Right lobe of liver (tissue), 4 donors: ENCODE measurements at regions not wholly inside any gene's neighbourhood (a gene's known extent, or its start where the extent isn't known, plus 50 kb on each side); places are given as distances from the start of the nearest gene placed in this dataset.

ENCODE experiments used
- CTCF ChIP-seq, 4 donors: fragments of 200-600 bp in 3 of 4; fragments of 450-650 bp in 1 of 4; IDR thresholded peaks; one replicate each; pipeline versions ENCODE4 v1.5.1 to v1.8.0; 2016 to 2022; ENCODE audit warnings: antibody characterized with exemption in 4 of 4, mild to moderate bottlenecking in 2 of 4
- POLR2A ChIP-seq: fragments of 450-650 bp; IDR thresholded peaks from one replicate; pipeline ENCODE4 v1.6.1; 2017; ENCODE audit warnings: antibody characterized with exemption, mild to moderate bottlenecking
- donor health status: DM: no; HTN: no; CAD: no.
- donor health status: DM: no; HTN: no; CAD: no.
- donor health status: DM: no; HTN: yes; CAD: no.

GRCh38 chr4:135368831-135369230 is 1167.2 kb upstream of the PABPC4L start:
- TF ChIP-seq CTCF (IDR thresholded peaks at IDR 0.05) (no peak), POLR2A (no peak)
